ENCODE measurements at regions not wholly inside any gene's neighbourhood (a gene's known extent, or its start where the extent isn't known, plus 50 kb on each side); places are given as distances from the start of the nearest gene placed in this dataset.

DNA sequence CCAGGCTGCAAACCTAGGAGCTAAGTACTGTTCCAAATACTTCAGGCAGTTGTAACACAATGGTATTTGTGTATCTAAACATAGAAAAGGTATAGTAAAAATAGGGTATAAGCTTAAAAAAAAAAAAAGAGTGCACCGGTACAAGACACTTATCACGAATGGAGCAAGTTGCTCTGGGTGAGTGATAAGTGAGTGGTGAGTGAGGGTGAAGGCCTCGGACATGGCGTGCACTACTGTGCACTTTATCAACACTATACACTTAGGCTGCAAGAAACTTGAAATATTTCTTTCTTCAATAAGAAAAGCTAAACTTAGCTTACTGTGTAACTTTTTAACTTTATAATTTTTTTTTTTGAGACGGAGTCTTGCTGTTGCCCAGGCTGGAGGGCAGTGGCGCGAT, 159.5 kb upstream of the PDE10A start:
- Histone ChIP-seq H3K9me2 (ENCODE audit: insufficient read depth) (no peaks in the 10 kb centered on the region), H3K79me2 (replicated peaks; ENCODE audit: insufficient read depth) (no peaks in the 10 kb centered on the region), H3K27ac (ENCODE audit: low read depth) (no peak overlapping the region), H4K20me1 (replicated peaks; ENCODE audit: insufficient read depth) (no peaks in the 10 kb centered on the region), H2AFZ (no peak overlapping the region), H3K27me3 (ENCODE audit: insufficient read depth) (no peaks in the 10 kb centered on the region), H3K4me3 (no peak overlapping the region), H3F3A (replicated peaks; ENCODE audit: low read depth) (no peaks in the 10 kb centered on the region), H3K4me2 (no peak overlapping the region), H3K36me3 (ENCODE audit: insufficient read depth) (no peaks in the 10 kb centered on the region), H3K4me1 (ENCODE audit: insufficient read depth) (peaks cover 33% of the 10 kb centered on the region)
- H3K27me3 Mint-ChIP-seq (ENCODE audit: insufficient read depth, low read depth, poor library complexity): peaks cover 15% of the 10 kb centered on the region
- ATAC-seq: no peak
- no peaks in the 10 kb centered on the region for H3K36me3 Mint-ChIP-seq (ENCODE audit: low read depth)
- no peaks in the 10 kb centered on the region; the same call in 2 of the 3 replicates for H3K9me3 Mint-ChIP-seq
- H3K4me1 Mint-ChIP-seq: peaks cover 33% of the 10 kb centered on the region
- H3K27ac Mint-ChIP-seq: no peak overlapping the region
- TF ChIP-seq JUNB (IDR thresholded peaks at IDR 0.05; ENCODE audit: unreplicated experiment): no peak
- H3K4me3 Mint-ChIP-seq: no peak overlapping the region
- no peak for DNase-seq (ENCODE audit: low spot score)

DNA sequence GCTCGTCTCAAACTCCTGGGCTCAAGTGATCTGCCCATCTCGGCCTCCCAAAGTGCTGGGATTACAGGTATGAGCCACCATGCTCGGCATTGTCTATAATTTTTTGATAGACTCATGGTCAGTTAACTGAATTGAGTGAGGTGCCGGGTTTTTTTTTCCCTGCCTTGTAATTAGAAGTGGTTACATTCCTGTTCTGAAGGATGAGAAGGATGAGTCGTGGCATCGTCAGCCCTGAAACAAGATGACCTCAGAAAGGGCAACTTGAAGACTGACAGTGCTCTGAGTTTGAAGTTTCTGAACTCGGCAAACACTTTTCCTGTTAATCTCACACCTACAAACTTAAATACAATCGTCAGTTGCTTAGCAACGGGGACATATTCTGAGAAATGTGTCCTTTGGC, 158.7 kb upstream of the PDE10A start:
- H3K36me3 Mint-ChIP-seq (ENCODE audit: low read depth): no peaks in the 10 kb centered on the region
- Histone ChIP-seq H3K4me3 (no peak overlapping the region), H2AFZ (no peak overlapping the region), H3K9me2 (ENCODE audit: insufficient read depth) (no peaks in the 10 kb centered on the region), H4K20me1 (replicated peaks; ENCODE audit: insufficient read depth) (no peaks in the 10 kb centered on the region), H3K4me1 (ENCODE audit: insufficient read depth) (peaks cover 35% of the 10 kb centered on the region), H3K36me3 (ENCODE audit: insufficient read depth) (no peaks in the 10 kb centered on the region), H3K27ac (ENCODE audit: low read depth) (no peak overlapping the region), H3F3A (replicated peaks; ENCODE audit: low read depth) (no peaks in the 10 kb centered on the region), H3K79me2 (replicated peaks; ENCODE audit: insufficient read depth) (no peaks in the 10 kb centered on the region), H3K27me3 (ENCODE audit: insufficient read depth) (no peaks in the 10 kb centered on the region), H3K4me2 (no peak overlapping the region)
- ATAC-seq (no peak), DNase-seq (ENCODE audit: low spot score) (no peak)
- H3K9me3 Mint-ChIP-seq: no peaks in the 10 kb centered on the region; the same call in 2 of the 3 replicates
- peaks cover 13% of the 10 kb centered on the region for H3K27me3 Mint-ChIP-seq (ENCODE audit: insufficient read depth, low read depth, poor library complexity)
- H3K4me3 Mint-ChIP-seq: no peak overlapping the region
- no peak overlapping the region for H3K27ac Mint-ChIP-seq
- H3K4me1 Mint-ChIP-seq: peaks cover 34% of the 10 kb centered on the region
- TF ChIP-seq JUNB (IDR thresholded peaks at IDR 0.05; ENCODE audit: unreplicated experiment) (no peak), EZH2phosphoT487 (IDR thresholded peaks at IDR 0.05; ENCODE audit: unreplicated experiment) (no peak), STAT1 (IDR thresholded peaks at IDR 0.05; ENCODE audit: unreplicated experiment) (no peak), EZH2 (IDR thresholded peaks at IDR 0.05; ENCODE audit: low read depth, unreplicated experiment) (no peak), ZNF331 (CRISPR knock-in tag; IDR thresholded peaks at IDR 0.05; ENCODE audit: low read depth) (no peak), ZNF114 (CRISPR knock-in tag; IDR thresholded peaks at IDR 0.05) (no peak), NANOG (IDR thresholded peaks at IDR 0.05; ENCODE audit: borderline replicate concordance) (no peak)
- TF ChIP-seq, protein P1, sequence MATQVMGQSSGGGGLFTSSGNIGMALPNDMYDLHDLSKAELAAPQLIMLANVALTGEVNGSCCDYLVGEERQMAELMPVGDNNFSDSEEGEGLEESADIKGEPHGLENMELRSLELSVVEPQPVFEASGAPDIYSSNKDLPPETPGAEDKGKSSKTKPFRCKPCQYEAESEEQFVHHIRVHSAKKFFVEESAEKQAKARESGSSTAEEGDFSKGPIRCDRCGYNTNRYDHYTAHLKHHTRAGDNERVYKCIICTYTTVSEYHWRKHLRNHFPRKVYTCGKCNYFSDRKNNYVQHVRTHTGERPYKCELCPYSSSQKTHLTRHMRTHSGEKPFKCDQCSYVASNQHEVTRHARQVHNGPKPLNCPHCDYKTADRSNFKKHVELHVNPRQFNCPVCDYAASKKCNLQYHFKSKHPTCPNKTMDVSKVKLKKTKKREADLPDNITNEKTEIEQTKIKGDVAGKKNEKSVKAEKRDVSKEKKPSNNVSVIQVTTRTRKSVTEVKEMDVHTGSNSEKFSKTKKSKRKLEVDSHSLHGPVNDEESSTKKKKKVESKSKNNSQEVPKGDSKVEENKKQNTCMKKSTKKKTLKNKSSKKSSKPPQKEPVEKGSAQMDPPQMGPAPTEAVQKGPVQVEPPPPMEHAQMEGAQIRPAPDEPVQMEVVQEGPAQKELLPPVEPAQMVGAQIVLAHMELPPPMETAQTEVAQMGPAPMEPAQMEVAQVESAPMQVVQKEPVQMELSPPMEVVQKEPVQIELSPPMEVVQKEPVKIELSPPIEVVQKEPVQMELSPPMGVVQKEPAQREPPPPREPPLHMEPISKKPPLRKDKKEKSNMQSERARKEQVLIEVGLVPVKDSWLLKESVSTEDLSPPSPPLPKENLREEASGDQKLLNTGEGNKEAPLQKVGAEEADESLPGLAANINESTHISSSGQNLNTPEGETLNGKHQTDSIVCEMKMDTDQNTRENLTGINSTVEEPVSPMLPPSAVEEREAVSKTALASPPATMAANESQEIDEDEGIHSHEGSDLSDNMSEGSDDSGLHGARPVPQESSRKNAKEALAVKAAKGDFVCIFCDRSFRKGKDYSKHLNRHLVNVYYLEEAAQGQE (IDR thresholded peaks at IDR 0.05; ENCODE audit: unreplicated experiment): no peak
- TF ChIP-seq, protein P2, sequence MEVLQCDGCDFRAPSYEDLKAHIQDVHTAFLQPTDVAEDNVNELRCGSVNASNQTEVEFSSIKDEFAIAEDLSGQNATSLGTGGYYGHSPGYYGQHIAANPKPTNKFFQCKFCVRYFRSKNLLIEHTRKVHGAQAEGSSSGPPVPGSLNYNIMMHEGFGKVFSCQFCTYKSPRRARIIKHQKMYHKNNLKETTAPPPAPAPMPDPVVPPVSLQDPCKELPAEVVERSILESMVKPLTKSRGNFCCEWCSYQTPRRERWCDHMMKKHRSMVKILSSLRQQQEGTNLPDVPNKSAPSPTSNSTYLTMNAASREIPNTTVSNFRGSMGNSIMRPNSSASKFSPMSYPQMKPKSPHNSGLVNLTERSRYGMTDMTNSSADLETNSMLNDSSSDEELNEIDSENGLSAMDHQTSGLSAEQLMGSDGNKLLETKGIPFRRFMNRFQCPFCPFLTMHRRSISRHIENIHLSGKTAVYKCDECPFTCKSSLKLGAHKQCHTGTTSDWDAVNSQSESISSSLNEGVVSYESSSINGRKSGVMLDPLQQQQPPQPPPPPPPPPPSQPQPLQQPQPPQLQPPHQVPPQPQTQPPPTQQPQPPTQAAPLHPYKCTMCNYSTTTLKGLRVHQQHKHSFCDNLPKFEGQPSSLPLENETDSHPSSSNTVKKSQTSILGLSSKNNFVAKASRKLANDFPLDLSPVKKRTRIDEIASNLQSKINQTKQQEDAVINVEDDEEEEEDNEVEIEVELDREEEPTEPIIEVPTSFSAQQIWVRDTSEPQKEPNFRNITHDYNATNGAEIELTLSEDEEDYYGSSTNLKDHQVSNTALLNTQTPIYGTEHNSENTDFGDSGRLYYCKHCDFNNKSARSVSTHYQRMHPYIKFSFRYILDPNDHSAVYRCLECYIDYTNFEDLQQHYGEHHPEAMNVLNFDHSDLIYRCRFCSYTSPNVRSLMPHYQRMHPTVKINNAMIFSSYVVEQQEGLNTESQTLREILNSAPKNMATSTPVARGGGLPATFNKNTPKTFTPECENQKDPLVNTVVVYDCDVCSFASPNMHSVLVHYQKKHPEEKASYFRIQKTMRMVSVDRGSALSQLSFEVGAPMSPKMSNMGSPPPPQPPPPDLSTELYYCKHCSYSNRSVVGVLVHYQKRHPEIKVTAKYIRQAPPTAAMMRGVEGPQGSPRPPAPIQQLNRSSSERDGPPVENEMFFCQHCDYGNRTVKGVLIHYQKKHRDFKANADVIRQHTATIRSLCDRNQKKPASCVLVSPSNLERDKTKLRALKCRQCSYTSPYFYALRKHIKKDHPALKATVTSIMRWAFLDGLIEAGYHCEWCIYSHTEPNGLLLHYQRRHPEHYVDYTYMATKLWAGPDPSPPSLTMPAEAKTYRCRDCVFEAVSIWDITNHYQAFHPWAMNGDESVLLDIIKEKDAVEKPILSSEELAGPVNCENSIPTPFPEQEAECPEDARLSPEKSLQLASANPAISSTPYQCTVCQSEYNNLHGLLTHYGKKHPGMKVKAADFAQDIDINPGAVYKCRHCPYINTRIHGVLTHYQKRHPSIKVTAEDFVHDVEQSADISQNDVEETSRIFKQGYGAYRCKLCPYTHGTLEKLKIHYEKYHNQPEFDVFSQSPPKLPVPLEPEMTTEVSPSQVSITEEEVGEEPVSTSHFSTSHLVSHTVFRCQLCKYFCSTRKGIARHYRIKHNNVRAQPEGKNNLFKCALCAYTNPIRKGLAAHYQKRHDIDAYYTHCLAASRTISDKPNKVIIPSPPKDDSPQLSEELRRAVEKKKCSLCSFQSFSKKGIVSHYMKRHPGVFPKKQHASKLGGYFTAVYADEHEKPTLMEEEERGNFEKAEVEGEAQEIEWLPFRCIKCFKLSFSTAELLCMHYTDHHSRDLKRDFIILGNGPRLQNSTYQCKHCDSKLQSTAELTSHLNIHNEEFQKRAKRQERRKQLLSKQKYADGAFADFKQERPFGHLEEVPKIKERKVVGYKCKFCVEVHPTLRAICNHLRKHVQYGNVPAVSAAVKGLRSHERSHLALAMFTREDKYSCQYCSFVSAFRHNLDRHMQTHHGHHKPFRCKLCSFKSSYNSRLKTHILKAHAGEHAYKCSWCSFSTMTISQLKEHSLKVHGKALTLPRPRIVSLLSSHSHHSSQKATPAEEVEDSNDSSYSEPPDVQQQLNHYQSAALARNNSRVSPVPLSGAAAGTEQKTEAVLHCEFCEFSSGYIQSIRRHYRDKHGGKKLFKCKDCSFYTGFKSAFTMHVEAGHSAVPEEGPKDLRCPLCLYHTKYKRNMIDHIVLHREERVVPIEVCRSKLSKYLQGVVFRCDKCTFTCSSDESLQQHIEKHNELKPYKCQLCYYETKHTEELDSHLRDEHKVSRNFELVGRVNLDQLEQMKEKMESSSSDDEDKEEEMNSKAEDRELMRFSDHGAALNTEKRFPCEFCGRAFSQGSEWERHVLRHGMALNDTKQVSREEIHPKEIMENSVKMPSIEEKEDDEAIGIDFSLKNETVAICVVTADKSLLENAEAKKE (CRISPR knock-in tag; IDR thresholded peaks at IDR 0.05): no peak
- TF ChIP-seq, protein P3, sequence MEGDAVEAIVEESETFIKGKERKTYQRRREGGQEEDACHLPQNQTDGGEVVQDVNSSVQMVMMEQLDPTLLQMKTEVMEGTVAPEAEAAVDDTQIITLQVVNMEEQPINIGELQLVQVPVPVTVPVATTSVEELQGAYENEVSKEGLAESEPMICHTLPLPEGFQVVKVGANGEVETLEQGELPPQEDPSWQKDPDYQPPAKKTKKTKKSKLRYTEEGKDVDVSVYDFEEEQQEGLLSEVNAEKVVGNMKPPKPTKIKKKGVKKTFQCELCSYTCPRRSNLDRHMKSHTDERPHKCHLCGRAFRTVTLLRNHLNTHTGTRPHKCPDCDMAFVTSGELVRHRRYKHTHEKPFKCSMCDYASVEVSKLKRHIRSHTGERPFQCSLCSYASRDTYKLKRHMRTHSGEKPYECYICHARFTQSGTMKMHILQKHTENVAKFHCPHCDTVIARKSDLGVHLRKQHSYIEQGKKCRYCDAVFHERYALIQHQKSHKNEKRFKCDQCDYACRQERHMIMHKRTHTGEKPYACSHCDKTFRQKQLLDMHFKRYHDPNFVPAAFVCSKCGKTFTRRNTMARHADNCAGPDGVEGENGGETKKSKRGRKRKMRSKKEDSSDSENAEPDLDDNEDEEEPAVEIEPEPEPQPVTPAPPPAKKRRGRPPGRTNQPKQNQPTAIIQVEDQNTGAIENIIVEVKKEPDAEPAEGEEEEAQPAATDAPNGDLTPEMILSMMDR (conservative IDR thresholded peaks at IDR 0.05; ENCODE audit: low read depth in 2 of 2): no peak

Measured in GM23338 (cell line).